NOMO-1 treated with DMSO at 0.1 percent for 48 hours (cell line): ENCODE measurements at regions not wholly inside any gene's neighbourhood (a gene's known extent, or its start where the extent isn't known, plus 50 kb on each side); places are given as distances from the start of the nearest gene placed in this dataset.

Source experiments
- DNase-seq: peaks from one replicate; lab custom pipeline; 2025; ENCODE audit not compliant: unreplicated experiment; lab: John Stamatoyannopoulos, UW

DNA sequence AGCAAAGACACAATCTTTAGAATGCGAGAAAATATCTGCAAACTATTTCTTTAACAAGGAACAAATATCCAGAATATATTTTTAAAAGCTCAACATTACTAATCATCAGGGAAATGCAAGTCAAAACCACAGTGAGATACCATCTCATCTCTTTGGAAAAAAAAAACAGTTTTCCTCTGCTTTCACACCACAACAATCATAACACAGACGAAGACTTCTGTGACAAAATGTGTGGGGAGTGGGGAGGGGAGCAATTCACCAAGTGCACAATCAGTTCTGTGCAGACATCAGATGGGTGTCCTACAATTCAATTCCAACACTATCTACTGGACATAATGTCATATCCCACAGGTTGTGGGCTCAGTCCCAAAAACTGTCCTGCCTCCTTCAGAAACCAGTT is 293.2 kb upstream of the SLC7A11 start:
- no peak for DNase-seq

DNA sequence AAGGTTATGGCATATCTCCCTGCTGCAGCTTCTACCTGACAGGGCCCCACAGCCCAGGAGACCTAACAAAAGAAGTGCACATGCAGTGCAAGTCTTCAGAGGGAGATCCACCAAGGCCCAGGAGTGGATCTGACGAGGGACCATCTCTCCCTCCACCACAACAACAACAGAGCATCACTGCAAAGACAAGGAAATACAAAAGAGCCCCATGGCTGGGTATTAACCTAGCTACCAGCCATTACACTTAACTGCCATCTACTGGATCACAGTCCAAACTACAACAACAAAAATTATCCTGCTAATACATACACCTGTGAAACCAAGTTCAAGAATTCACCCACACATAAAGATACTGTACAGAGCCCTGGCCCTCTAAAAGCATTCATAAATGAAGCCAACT is 280.2 kb upstream of the SLC7A11 start:
- DNase-seq = peak; percentile 43

- no peak for DNase-seq
Observed at GRCh38 chr4:138521809-138522208, 279.7 kb upstream of the SLC7A11 start.

DNA sequence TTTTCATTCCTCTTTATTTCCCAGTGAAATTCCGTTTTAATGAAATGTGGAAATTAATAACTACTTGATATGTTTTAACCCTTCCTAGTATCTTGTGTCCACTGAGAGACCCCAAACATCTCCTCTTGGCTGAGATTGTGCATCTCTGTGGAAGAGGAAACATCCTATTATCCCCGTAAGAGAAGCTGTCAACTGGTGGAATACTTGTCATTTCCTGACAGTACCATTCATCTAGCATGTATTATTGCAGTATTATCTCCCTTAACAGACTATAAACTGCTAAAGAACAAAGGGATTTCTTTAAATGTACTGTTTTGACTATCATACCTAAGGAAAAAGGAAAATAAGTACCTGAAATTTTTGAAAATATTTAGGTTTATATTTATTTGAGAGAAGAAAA is 277.3 kb upstream of the SLC7A11 start:
- no peak for DNase-seq

DNA sequence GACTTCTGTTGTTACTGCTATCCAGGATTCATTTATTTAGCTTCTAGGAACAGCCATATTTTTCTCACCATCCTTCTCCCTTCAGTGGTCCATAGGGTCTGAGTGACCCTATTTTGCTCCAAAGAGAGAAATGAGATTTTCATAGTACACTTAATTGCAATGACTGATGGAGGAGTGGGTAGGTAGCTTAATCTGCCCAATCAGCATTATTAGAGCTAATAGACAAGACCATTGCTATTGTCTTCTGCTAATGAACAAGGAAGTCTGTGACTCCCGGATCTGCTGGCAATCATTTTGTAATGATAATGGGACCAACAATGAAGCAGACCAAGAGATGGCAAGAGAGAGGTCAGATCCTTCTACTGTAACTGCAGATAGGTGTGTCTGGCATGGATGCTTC is 271.4 kb upstream of the SLC7A11 start:
- no peak for DNase-seq

DNA sequence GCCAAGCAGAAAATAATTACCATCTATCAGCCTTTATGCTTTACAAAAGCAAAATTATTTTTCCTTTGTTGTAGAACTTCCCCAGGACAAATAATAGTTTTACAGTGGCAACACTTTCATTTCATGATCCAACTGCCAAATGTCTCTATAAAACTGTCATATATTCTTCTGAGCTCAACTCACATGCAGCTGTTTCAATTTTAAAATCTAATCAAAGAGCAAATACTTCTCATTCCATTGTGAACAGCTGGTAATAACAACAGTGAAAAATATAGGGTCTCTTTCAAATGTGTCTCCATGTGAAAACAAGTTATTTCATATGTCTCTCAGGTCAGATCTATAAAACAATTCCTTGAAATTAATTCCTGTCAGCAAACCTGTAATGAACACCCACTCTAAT is 270.6 kb upstream of the SLC7A11 start:
- DNase-seq = no peak

DNA sequence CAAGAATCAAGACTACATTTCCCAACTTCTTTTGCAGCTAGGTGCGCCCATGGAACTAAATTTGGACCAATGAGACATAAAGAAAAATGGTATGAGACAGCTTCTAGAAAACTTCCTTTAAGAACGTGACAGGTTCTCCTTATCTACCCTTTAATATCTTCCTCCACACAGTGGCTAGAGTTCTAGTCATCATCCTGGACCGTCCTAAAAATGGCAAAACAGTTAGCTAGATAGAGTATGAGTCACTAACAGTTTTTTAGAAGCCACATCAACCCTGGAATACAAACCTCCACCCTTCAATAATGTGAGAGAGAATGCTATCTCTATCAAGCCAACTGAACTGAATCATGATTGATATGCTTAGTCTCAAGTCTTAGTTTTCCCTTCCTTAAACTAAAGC is 267.9 kb upstream of the SLC7A11 start:
- peak; percentile 12 for DNase-seq

DNA sequence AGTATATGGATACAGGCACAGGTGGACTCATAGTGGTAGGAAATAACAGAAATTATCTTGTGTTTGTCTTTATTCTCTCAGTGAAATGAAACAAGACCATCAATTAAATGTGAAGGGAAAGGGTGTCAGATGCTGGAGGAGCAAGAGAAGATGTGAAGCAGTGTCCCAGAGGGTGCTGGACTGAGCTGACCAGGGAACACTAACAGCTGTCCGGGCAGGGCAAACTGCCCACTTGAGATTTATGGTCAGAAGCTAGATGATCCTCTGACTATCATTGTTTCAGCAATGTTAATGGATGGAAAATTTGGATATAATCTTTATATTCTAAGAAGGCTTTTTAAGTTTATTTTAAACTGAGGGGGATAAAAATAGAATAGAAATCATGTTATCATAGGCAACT is 267.2 kb upstream of the SLC7A11 start:
- DNase-seq = no peak

DNA sequence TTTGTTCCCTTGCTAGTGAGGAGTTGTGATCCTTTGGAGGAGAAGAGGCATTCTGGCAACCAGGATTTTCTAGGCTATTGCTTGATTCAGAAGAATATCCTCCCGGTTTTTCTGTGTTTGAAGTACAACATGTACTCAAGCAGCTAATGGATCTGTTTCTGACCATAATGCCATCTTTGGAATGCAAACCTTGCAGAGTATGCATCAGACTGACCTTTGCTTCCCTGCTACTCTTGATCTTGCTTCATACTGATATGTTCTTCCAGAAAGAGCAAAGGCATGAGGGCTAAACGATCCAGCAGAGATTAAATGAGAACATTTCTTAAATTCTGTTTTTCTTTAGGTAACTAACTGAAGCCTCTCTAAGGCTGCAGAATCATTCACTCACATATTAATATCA is 265.4 kb upstream of the SLC7A11 start:
- no peak for DNase-seq

DNA sequence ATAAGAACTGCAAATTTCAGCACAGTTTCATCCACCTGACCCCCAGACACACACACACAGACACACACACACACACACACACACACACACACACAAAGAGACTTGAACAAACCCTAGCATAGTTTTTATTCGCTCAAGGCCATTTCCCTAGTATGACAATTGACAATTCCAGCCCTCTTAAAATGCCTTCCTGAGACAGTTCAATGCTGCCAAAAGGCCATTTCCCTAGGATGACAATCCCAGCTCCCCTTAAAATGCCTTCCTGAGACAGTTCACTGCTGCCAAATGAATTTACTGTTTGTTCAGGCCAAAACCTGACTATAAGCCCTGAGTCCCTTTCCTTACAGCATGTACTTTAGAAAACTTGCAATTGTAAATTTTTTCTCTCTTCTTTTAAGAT is 259.5 kb upstream of the SLC7A11 start:
- DNase-seq = no peak

GRCh38 chr4:138500869-138501268 is 258.7 kb upstream of the SLC7A11 start:
- no peak for DNase-seq

- no peak for DNase-seq
Observed at GRCh38 chr4:138499627-138500026, 257.5 kb upstream of the SLC7A11 start.

DNA sequence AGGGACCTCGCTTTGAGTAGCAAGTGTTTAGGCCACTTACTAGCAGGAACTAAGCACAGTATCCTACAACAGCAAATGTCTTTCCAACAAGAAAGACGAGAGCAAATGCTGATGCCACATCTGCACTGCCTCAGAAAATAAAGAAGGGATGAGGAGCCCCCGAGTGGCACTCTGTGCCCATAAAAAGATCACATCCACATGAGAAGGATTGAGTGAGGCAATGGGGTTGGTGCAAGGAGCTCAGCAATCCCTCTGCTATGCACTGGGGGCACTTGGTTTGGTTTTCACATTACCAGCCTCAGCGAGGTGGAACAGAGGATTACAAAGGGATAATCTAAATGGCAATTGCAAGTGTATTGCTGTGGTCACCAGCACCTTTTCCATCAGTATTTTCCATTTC is 252.8 kb upstream of the SLC7A11 start:
- peak; percentile 89 for DNase-seq

- no peak for DNase-seq
Observed at GRCh38 chr4:138494116-138494515, 252.0 kb upstream of the SLC7A11 start.

DNA sequence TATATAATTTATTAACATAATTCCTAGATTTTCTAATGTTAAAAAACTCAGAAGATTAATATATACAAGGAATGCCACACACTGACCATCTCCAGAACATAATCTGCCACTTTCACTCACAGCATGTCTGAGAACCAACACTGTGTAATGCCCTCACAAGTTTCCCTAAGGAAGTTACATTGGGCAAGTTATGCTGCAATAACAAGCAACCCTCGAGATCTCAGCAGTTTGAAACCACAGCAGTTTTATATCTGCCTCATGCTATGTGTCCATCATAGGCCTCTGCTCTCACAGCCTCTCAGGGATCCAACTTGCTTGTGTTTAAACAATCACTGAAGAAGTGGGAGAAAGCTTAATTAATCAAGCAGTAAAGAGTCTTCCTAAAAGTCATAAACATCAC is 250.0 kb upstream of the SLC7A11 start:
- no peak for DNase-seq

DNA sequence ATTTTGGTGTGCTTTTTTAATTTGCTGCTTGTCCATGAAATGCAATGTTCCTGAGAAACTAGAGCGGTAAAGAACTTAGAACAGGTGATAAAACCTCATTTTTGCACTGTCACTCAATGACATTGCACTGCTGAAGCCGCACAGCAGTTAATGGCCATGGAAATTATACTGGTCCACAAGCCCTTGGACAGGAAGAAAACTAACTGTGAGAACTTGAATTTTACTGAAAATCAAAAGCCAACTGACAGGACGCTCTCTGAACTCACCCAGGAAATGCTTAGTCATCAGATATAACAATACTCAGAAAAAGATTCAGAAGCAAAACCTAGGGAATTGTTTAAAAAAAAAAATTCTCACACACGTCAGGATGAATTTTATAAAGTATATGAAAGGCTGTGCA is 246.4 kb upstream of the SLC7A11 start:
- no peak for DNase-seq

DNA sequence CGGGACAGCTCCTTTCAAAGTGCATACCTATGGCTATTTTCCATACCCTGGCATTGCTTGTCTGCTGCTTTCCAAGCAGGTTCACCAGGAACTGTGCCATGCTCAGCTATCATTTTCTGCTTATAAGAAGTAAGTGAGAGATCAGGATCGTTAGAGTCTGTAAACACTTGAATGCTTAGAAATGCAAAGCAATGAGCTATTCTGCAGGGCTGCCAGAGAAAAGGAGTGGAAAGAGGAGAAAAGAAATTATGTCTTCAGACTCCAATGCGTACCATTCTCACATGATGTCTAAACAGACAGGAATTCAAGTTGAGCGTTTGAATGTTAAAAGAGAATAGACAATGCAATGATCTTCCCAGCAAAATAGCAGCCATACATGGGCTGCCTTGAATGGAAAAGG is 245.5 kb upstream of the SLC7A11 start:
- DNase-seq = no peak

DNA sequence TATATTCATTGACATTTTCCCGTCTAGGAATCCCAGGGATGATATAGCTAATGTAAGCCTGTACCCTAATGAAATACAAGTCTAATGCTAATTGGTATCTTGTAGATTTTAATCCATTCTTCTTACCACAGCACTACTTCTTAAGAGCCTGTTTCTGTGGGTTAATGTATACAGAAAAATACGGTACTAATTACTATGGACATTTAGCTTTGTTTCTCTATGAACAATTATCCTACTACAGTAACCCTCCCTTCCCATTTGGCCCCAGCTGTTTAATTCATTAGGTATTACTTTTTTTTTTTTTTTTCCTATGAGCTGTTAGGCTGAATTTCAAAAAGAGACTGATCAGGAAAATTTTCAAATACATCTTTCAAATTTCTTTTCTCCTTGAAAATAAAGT is 245.1 kb upstream of the SLC7A11 start:
- DNase-seq = no peak

DNA sequence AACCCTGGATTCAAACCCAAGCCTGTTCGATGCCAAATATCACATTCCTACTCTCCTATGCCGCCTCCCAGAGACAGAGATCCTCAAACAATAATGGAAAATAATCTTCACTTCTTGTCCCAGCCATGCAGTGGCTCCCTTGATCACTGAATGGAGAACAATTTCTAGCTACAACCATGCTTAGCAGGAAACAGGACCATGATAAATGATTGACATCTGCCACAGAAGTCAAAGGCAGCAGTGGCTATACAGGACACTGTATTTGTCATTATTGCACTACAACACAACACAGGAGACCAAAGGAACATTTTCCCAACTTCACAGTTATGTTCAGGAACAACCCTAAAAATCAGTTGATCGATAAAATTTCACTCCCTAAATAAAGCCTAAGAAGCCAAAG is 243.3 kb upstream of the SLC7A11 start:
- DNase-seq = no peak

- DNase-seq = no peak
Observed at GRCh38 chr4:138475116-138475515, 233.0 kb upstream of the SLC7A11 start.

DNA sequence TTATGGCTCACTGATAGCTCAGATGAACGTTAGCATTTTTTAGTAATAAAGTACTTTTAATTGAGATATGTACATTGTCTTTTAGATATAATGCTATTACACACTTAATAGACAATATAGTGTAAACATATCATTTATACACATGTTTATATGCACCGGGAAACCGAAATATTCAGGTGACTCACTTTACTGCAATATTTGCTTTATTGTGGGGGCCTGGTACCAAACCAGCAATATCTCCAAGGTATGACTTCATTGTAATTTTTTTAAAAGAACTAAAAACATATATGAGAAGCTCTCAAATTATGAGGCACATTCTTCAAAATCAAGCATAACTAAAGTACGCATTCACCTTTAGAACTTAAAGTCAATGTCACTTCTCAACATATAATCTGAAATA is 231.2 kb upstream of the SLC7A11 start:
- DNase-seq = no peak

- DNase-seq = no peak
Observed at GRCh38 chr4:138460477-138461414, 218.6 kb upstream of the SLC7A11 start.

DNA sequence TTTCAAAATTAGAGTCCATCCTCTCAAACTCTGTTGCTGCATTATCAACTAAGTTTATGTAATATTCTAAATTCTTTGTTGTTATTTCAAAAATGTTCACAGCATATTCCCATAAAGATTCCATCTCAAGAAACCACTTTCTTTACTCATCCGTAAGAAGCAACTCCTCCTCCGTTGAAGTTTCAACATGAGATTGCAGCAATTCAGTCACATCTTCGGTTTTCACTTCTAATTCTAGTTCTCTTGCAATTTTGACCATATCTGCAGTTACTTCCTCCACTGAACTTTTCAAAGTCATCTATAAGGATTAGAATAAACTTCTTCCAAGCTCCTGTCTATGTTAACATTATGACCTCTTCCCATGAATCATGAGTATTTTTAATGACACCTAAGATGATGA is 216.6 kb upstream of the SLC7A11 start:
- DNase-seq = peak; percentile 77
